GM21619 (cell line): ENCODE measurements at regions not wholly inside any gene's neighbourhood (a gene's known extent, or its start where the extent isn't known, plus 50 kb on each side); places are given as distances from the start of the nearest gene placed in this dataset.

Source experiments
- ATAC-seq: cut with Tn5 transposase; IDR thresholded peaks from one replicate; pipeline ENCODE4 v1.9.1; 2021; ENCODE audit not compliant: unreplicated experiment

DNA sequence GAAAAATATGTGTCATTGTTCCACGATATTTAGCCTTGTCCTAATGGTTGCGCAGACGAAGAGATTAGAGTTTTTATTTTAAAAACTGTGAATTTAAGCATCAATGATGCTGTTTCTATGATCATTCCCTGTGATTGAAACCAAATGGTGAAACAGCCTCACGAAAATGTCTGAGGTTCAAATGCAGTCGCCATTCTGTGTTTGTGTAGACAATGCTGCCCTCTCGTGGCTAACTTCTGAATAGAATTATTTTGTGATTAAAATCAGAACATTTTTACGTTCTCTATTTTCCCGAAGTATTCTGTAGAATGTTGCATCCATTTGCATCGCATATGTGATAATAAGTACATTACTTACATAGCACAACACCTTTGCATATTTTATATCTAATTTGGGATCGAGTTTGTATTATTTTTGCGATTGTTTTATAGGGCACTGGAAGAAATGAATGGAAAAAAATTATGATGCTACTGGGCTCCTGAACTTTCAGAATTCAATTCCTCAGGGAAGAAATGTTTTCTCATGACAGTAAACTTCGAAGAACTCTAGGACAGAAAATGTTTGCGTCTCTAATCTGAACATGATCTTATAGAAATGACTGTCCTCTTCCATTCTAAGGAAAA, 54.8 kb upstream of the CREB1 start:
- no peak for ATAC-seq

DNA sequence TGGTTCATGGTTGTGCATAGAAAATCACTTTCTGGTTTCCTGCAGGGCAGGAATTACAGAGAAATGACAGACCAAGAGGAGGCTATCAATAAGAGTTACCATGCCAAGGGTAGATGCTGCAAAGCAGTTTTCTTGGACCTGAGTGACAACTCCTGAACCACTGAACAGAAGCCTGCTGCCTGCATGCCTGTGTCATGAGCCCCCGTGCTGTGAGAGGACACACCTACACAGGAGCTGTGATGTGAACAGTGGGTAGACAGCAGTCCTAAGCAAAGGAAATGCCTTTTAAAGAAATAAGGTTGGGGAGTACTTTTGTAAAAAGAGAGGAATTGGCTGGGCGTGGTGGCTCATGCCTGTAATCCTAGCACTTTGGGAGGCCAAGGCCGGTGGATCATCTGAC, 54.2 kb upstream of the CREB1 start:
- no peak for ATAC-seq

DNA sequence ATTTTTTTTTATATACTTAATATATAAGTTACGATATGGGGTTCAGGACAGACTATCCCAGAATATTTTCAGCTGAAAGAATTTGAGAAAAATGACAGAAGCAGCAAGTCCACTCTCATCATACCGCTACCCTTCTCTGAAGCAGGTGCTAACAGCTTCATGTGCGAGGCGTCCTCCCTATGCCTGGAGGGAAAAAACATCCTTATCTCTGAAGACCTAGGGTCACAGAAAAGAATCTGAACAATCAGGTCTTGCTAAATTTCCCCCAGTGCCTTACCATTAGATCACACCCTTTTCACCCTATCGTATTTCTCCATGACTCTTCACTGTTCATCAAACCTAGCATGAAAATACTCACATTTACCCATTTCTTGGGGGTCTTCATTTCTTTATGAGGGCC, 51.9 kb upstream of the CREB1 start:
- ATAC-seq: no peak

DNA sequence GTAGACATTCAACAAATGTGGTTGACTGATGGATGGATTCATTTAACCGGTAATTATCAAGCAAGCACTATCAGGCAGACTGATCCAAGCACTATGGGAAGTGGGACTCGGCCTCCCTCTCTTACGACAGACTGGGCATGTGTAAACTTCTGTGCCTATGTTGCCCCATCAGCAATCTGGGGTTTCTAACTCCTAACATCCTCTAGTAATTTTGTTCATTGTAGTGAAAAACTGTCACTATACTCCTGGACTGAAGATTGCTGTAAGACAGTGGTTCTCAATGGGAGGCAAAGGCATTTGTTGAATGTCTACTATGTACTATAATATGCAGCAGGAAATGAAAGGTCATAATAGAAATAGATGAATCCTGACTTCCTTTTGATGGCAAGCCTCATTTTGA, 51.2 kb upstream of the CREB1 start:
- no peak for ATAC-seq

DNA sequence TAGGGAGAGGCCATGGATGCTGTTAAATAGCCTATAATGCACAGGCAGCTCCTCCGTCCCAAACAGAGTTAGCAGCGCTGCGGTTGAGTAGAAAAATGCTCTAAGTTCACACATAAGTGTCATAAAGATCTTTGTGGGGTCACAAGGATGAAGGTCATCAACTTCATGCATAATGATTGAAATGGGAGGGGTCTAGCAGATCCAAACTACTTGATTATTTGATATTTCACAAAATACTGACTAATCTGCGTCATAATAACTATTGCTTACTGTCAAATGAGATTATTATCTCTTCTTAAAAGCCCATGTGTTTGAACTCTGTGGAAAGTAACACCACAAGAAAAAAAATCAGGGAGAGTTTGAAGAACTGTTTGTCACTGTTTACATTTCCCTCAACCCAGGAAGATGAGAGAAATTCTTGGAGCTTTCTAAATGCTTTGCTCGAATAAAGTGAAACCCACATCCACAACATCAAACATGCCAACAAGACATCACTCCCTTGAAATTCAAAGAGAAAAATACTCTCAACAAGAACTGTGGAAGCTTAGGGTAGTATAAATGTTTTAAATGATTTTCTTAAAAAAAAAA, 50.5 kb upstream of the CREB1 start:
- ATAC-seq: no peak
